ENCODE measurements at regions not wholly inside any gene's neighbourhood (a gene's known extent, or its start where the extent isn't known, plus 50 kb on each side); places are given as distances from the start of the nearest gene placed in this dataset.

- no peak for TF ChIP-seq CTCF (IDR thresholded peaks at IDR 0.05)
- Histone ChIP-seq H3K36me3 (ENCODE audit: control insufficient read depth, insufficient read depth, low read length) (no peaks in the 10 kb centered on the region), H3K4me3 (ENCODE audit: low read length) (no peak overlapping the region), H3K4me1 (ENCODE audit: control insufficient read depth, insufficient read depth, low read length) (no peaks in the 10 kb centered on the region), H3K27ac (ENCODE audit: low read length) (no peak overlapping the region), H3K9me3 (ENCODE audit: control insufficient read depth, insufficient read depth, low read length) (no peaks in the 10 kb centered on the region), H3K27me3 (ENCODE audit: control insufficient read depth, insufficient read depth, low read length) (peaks cover 3% of the 10 kb centered on the region)
- DNase-seq (no peak), ATAC-seq (no peak)
- Mint-ChIP-seq H3K27me3 (ENCODE audit: low read depth in 2 of 2) (peaks cover 0 to 18% of the 10 kb centered on the region in 2 donors), H3K9me3 (peaks cover 4% of the 10 kb centered on the region in 2 donors), H3K27ac (no peak overlapping the region), H3K36me3 (no peaks in the 10 kb centered on the region), H3K4me3 (no peak overlapping the region), H3K4me1 (no peaks in the 10 kb centered on the region)
- 7% methylated on average over 14 of the region's 15 CpGs for WGBS (ENCODE audit: insufficient coverage)
- intact Hi-C loops (cut with micrococcal nuclease), result no loop called here
Measured at GRCh38 chr5:113692891-113693457, 179.5 kb downstream of the YTHDC2 start.

- ATAC-seq (no peak), DNase-seq (no peak)
- H3K27me3 Mint-ChIP-seq (ENCODE audit: low read depth in 2 of 2), result peaks cover 0 to 18% of the 10 kb centered on the region in 2 donors
- Histone ChIP-seq H3K4me3 (ENCODE audit: low read length) (no peak overlapping the region), H3K36me3 (ENCODE audit: control insufficient read depth, insufficient read depth, low read length) (no peaks in the 10 kb centered on the region), H3K9me3 (ENCODE audit: control insufficient read depth, insufficient read depth, low read length) (no peaks in the 10 kb centered on the region), H3K4me1 (ENCODE audit: control insufficient read depth, insufficient read depth, low read length) (no peaks in the 10 kb centered on the region), H3K27me3 (ENCODE audit: control insufficient read depth, insufficient read depth, low read length) (peaks cover 3% of the 10 kb centered on the region), H3K27ac (ENCODE audit: low read length) (no peak overlapping the region)
- H3K9me3 Mint-ChIP-seq, result peaks cover 4% of the 10 kb centered on the region in 2 donors
- TF ChIP-seq CTCF (IDR thresholded peaks at IDR 0.05), result no peak
- no peaks in the 10 kb centered on the region for H3K36me3 Mint-ChIP-seq
- intact Hi-C loops (cut with micrococcal nuclease), result no loop called here
- 63% methylated on average over 4 of the region's 4 CpGs for WGBS (ENCODE audit: insufficient coverage)
- H3K4me3 Mint-ChIP-seq, result no peak overlapping the region
- no peaks in the 10 kb centered on the region for H3K4me1 Mint-ChIP-seq
- H3K27ac Mint-ChIP-seq, result no peak overlapping the region
Measured at GRCh38 chr5:113693701-113694100, 180.2 kb downstream of the YTHDC2 start.

GRCh38 chr5:113694576-113694975, 181.1 kb downstream of the YTHDC2 start:
- peaks cover 0 to 18% of the 10 kb centered on the region in 2 donors for H3K27me3 Mint-ChIP-seq (ENCODE audit: low read depth in 2 of 2)
- 96% methylated on average over 1 of the region's 2 CpGs for WGBS (ENCODE audit: insufficient coverage)
- no peak overlapping the region for H3K4me3 Mint-ChIP-seq

More at GRCh38 chr5:113694576-113694975, 181.1 kb downstream of the YTHDC2 start:
- H3K27me3 ChIP-seq (ENCODE audit: control insufficient read depth, insufficient read depth, low read length), result peaks cover 3% of the 10 kb centered on the region
- no peaks in the 10 kb centered on the region for H3K4me1 ChIP-seq (ENCODE audit: control insufficient read depth, insufficient read depth, low read length)
- no peaks in the 10 kb centered on the region for H3K9me3 ChIP-seq (ENCODE audit: control insufficient read depth, insufficient read depth, low read length)
- intact Hi-C loops (cut with micrococcal nuclease), result no loop called here
- no peak for TF ChIP-seq CTCF (IDR thresholded peaks at IDR 0.05)
- no peaks in the 10 kb centered on the region for H3K36me3 Mint-ChIP-seq
- no peak overlapping the region for H3K27ac ChIP-seq (ENCODE audit: low read length)
- peaks cover 4% of the 10 kb centered on the region in 2 donors for H3K9me3 Mint-ChIP-seq
- no peaks in the 10 kb centered on the region for H3K36me3 ChIP-seq (ENCODE audit: control insufficient read depth, insufficient read depth, low read length)
- H3K27ac Mint-ChIP-seq, result no peak overlapping the region
- H3K4me1 Mint-ChIP-seq, result no peaks in the 10 kb centered on the region
- DNase-seq, result no peak
- no peak overlapping the region for H3K4me3 ChIP-seq (ENCODE audit: low read length)
- ATAC-seq, result no peak

All from natural killer cell (primary cell).